ENCODE measurements at regions not wholly inside any gene's neighbourhood (a gene's known extent, or its start where the extent isn't known, plus 50 kb on each side); places are given as distances from the start of the nearest gene placed in this dataset.

DNA sequence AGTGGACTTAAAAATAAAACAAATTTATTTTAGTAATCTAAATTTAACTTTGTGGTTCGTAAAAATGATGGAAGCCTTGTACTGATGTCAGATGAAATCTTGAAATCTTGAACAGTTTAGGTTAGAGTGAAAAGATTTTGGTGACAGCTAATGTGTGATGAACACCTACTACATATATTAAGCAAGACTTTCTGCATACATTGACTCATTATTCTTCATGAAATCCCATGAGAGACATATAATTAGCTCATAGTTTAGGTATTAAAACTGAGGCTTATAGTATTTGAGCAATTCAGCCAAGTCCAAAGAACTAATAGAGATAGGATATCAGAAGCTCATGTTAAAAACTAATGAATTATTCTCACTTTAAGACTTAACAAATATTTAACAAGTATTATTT, 66.9 kb upstream of the PCDH7 start:
- TF ChIP-seq, protein P1, sequence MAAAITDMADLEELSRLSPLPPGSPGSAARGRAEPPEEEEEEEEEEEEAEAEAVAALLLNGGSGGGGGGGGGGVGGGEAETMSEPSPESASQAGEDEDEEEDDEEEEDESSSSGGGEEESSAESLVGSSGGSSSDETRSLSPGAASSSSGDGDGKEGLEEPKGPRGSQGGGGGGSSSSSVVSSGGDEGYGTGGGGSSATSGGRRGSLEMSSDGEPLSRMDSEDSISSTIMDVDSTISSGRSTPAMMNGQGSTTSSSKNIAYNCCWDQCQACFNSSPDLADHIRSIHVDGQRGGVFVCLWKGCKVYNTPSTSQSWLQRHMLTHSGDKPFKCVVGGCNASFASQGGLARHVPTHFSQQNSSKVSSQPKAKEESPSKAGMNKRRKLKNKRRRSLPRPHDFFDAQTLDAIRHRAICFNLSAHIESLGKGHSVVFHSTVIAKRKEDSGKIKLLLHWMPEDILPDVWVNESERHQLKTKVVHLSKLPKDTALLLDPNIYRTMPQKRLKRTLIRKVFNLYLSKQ (tag by site-specific recombination; IDR thresholded peaks at IDR 0.05; ENCODE audit: borderline replicate concordance) = no peak
- no peak for TF ChIP-seq YY1 (tag by site-specific recombination; IDR thresholded peaks at IDR 0.05)
